HepG2 (cell line): ENCODE measurements at regions not wholly inside any gene's neighbourhood (a gene's known extent, or its start where the extent isn't known, plus 50 kb on each side); places are given as distances from the start of the nearest gene placed in this dataset.

Experiments used
- ATAC-seq: fragments of 200-7000 bp; cut with Tn5 transposase; 3 replicates; pipeline ENCODE4 v1.9.1; 2020; ENCODE audit warnings: mild to moderate bottlenecking, moderate library complexity
- BruUV-seq: library from RNA; stranded (reverse); fragments of 400-500 nt; replicated peaks from 2 replicates; lab custom pipeline; 2021; lab: Mats Ljungman, UMichigan
- CTCF ChIA-PET: fragments of 300-600 bp; formaldehyde crosslinking; extraction: SDS; loops from one replicate; lab custom pipeline; 2021; ENCODE audit warnings: low total read pairs, inconsistent platforms, low intra/inter-chr PET ratio; lab: Yijun Ruan, JAX
- POLR2A ChIA-PET: fragments of 350-600 bp; sonication (Branson Sonifier 250); formaldehyde crosslinking; loops from one replicate; lab custom pipeline; 2020; ENCODE audit warnings: antibody characterized with exemption, inconsistent platforms; lab: Yijun Ruan, JAX
- DNase-seq: peaks from one replicate; pipeline ENCODE4 v3.0.0-alpha.2; 2015; ENCODE audit warnings: low spot score
- FAIRE-seq: peaks from 3 replicates; lab custom pipeline; 2011; peaks lifted over from hg19 to GRCh38; lab: Jason Lieb, UNC
- H2AFZ ChIP-seq: one replicate; pipeline ENCODE4 v1.6.1; 2011; ENCODE audit warnings: low read length, inconsistent platforms
- H3K27ac ChIP-seq: fragments of 300-600 bp; 3 replicates; pipeline ENCODE4 v1.8.0; 2011; ENCODE audit warnings: mixed run types, mild to moderate bottlenecking, mixed read lengths, low read length, inconsistent platforms; ENCODE audit not compliant: insufficient read depth; ENCODE audit errors: extremely low read length
- H3K27me3 ChIP-seq, 2 experiments: fragments of 200-600 bp in 1 of 2; 2 replicates in 1 of 2; 3 replicates in 1 of 2; pipeline versions ENCODE4 v1.6.0 to v1.8.0; 2011; ENCODE audit warnings: low read length in 2 of 2, mild to moderate bottlenecking in 2 of 2, moderate library complexity in 2 of 2, inconsistent platforms in 1 of 2; ENCODE audit not compliant: insufficient read depth in 2 of 2, control insufficient read depth in 1 of 2
- H3K36me3 ChIP-seq, 2 experiments: fragments of 200-600 bp in 1 of 2; replicated peaks in 1 of 2; 2 replicates in 1 of 2; 3 replicates in 1 of 2; pipeline versions ENCODE4 v1.5.1 to v1.8.0; 2011; ENCODE audit warnings: low read length in 2 of 2, inconsistent platforms in 1 of 2; ENCODE audit not compliant: insufficient read depth in 2 of 2, control insufficient read depth in 1 of 2
- H3K4me1 ChIP-seq: 2 replicates; pipeline ENCODE4 v1.5.1; 2012; ENCODE audit warnings: low read length, inconsistent platforms; ENCODE audit not compliant: insufficient read depth
- H3K4me2 ChIP-seq: 2 replicates; pipeline ENCODE4 v1.6.0; 2011; ENCODE audit warnings: low read depth, low read length, inconsistent platforms
- H3K4me3 ChIP-seq, 3 experiments: fragments of 200-600 bp in 1 of 3; sonication (generic), shearing (Covaris generic) in 1 of 3; replicated peaks in 1 of 3; 2 replicates each; pipeline ENCODE4 v1.5.1; 2011 to 2016; ENCODE audit warnings: low read length in 3 of 3, inconsistent platforms in 2 of 3, low read depth in 2 of 3, mild to moderate bottlenecking in 2 of 3, control low read depth in 1 of 3, mixed read lengths in 1 of 3; ENCODE audit not compliant: insufficient read depth in 1 of 3
- H3K79me2 ChIP-seq: one replicate; pipeline ENCODE4 v1.6.1; 2011; ENCODE audit warnings: low read length, inconsistent platforms; ENCODE audit not compliant: insufficient read depth
- H3K9ac ChIP-seq: 2 replicates; pipeline ENCODE4 v1.6.0; 2011; ENCODE audit warnings: mild to moderate bottlenecking, low read depth, low read length, inconsistent platforms; ENCODE audit not compliant: insufficient read depth
- H3K9me3 ChIP-seq: 2 replicates; pipeline ENCODE4 v1.5.1; 2012; ENCODE audit warnings: mild to moderate bottlenecking, low read length
- H4K20me1 ChIP-seq: 2 replicates; pipeline ENCODE4 v1.6.0; 2011; ENCODE audit warnings: inconsistent platforms, mild to moderate bottlenecking, low read length, moderate library complexity; ENCODE audit not compliant: insufficient read depth
- ARID3A ChIP-seq: IDR thresholded peaks from 2 replicates; pipeline ENCODE4 v1.6.1; 2012; ENCODE audit warnings: low read depth, low read length, improper control_type of control experiment
- ATRX ChIP-seq: sonication (generic); formaldehyde crosslinking; IDR thresholded peaks from 2 replicates; pipeline ENCODE4 v1.4.0; 2020; ENCODE audit warnings: missing genetic modification reagents, borderline replicate concordance
- BCLAF1 ChIP-seq: fragments of 450-650 bp; IDR thresholded peaks from 2 replicates; pipeline ENCODE4 v1.6.1; 2017; ENCODE audit warnings: mild to moderate bottlenecking
- MAFF ChIP-seq: IDR thresholded peaks from 2 replicates; pipeline ENCODE4 v1.6.1; 2011; ENCODE audit warnings: low read depth, low read length, improper control_type of control experiment
- MAFK ChIP-seq, 2 experiments: IDR thresholded peaks in 1 of 2; conservative IDR thresholded peaks in 1 of 2; 2 replicates each; pipeline ENCODE4 v1.6.1; 2011; ENCODE audit warnings: improper control_type of control experiment in 2 of 2, low read length in 2 of 2
- NFE2 ChIP-seq: sonication (generic); formaldehyde crosslinking; IDR thresholded peaks from 2 replicates; pipeline ENCODE4 v1.4.0; 2020; ENCODE audit warnings: missing genetic modification reagents
- TRIM24 ChIP-seq: sonication (generic); formaldehyde crosslinking; IDR thresholded peaks from 2 replicates; pipeline ENCODE4 v1.8.0; 2022; ENCODE audit warnings: mild to moderate bottlenecking, missing genetic modification reagents
- ZNF281 ChIP-seq: sonication (generic); formaldehyde crosslinking; IDR thresholded peaks from 2 replicates; pipeline ENCODE4 v1.4.0; 2020; ENCODE audit warnings: missing genetic modification reagents, borderline replicate concordance
- ZNF615 ChIP-seq: sonication (generic); formaldehyde crosslinking; IDR thresholded peaks from 2 replicates; pipeline ENCODE4 v1.5.0; 2020; ENCODE audit warnings: mild to moderate bottlenecking, missing genetic modification reagents, borderline replicate concordance
- ZNF790 ChIP-seq: sonication (generic); formaldehyde crosslinking; IDR thresholded peaks from 2 replicates; pipeline ENCODE4 v1.8.0; 2022; ENCODE audit warnings: missing genetic modification reagents, mild to moderate bottlenecking, borderline replicate concordance
- WGBS: methylation state at CpG from one replicate; pipeline ENCODE4 v1.1.6; 2017; ENCODE audit warnings: low lambda C conversion rate; 5-methylcytosine and 5-hydroxymethylcytosine counted together
- in situ Hi-C: cut with HindIII; loops from 2 replicates; pipeline ENCODE4 v1.10.0; 2017; ENCODE audit warnings: low pct_unique_long_range_greater_than_20kb; ENCODE audit not compliant: extremely low pct_ligation_motif_present
- intact Hi-C: fragments of 100-400 bp; cut with micrococcal nuclease; formaldehyde crosslinking; loops from one replicate; pipeline ENCODE4 v1.10.0; 2022; ENCODE audit not compliant: unreplicated experiment

GRCh38 chr7:22663357-22663718 is 63.7 kb upstream of the IL6 start:
- Histone ChIP-seq H3K79me2 (no peaks in the 10 kb centered on the region), H4K20me1 (no peaks in the 10 kb centered on the region), H3K4me3 (no peak overlapping the region), H3K4me2 (no peak overlapping the region), H3K4me1 (no peaks in the 10 kb centered on the region), H2AFZ (no peak overlapping the region), H3K9ac (no peak overlapping the region), H3K27ac (no peak overlapping the region), H3K36me3 (no peaks in the 10 kb centered on the region), H3K9me3 (no peaks in the 10 kb centered on the region), H3K27me3 (peaks cover 0 to 3% of the 10 kb centered on the region in 2 experiments; a peak in 1 of 5 replicates)
- in situ Hi-C loops (no loop called here), intact Hi-C loops (no loop called here)
- 0% methylated on average over 2 of the region's 2 CpGs for WGBS
- no TSS peak for BruUV-seq
- CTCF ChIA-PET: no interaction called here
- TF ChIP-seq MAFK (conservative IDR thresholded peaks at IDR 0.05 in 1 of 2, IDR thresholded peaks at IDR 0.05 in 1 of 2; ENCODE audit: low read length in 2 of 2) (0 out of 4 replicates have a peak, but pooled peaks of 1 of the 2 experiments have one; percentile 43), ZNF281 (CRISPR knock-in tag) (no peak), BCLAF1 (no peak), ATRX (no peak), ZNF790 (no peak), TRIM24 (no peak), NFE2 (no peak), ZNF615 (no peak), ARID3A (no peak), MAFF (0 out of 2 replicates have a peak, but pooled peaks have one; percentile 22)
- DNase-seq (no peak), ATAC-seq (no peak), FAIRE-seq (no peak)
- POLR2A ChIA-PET: no interaction called here
